OCI-LY3 (cell line): ENCODE measurements at regions not wholly inside any gene's neighbourhood (a gene's known extent, or its start where the extent isn't known, plus 50 kb on each side); places are given as distances from the start of the nearest gene placed in this dataset.

ENCODE experiments used
- CTCF ChIP-seq: fragments of 200-600, 300-600 bp; sonication (generic); IDR thresholded peaks from 2 replicates; pipeline ENCODE4 v1.5.1; 2014; ENCODE audit warnings: antibody characterized with exemption, low read length, low read depth
- EZH2phosphoT487 ChIP-seq: fragments of 200-600 bp; shearing (Covaris generic); IDR thresholded peaks from 2 replicates; pipeline ENCODE4 v1.6.1; 2018; ENCODE audit warnings: antibody characterized with exemption, mixed run types, low read depth

- no peak for TF ChIP-seq CTCF
- no peak for TF ChIP-seq EZH2phosphoT487
Observed at GRCh38 chr9:14453286-14453685, 139.3 kb upstream of the NFIB start.
